Mammary epithelial cell (primary cell): ENCODE measurements at regions not wholly inside any gene's neighbourhood (a gene's known extent, or its start where the extent isn't known, plus 50 kb on each side); places are given as distances from the start of the nearest gene placed in this dataset.

Experiments
- CTCF ChIP-seq, 2 donors: IDR thresholded peaks in 1 of 2; conservative IDR thresholded peaks in 1 of 2; 2 replicates each; pipeline ENCODE4 v1.5.1; 2011 to 2012; ENCODE audit warnings: inconsistent platforms in 2 of 2, low read length in 2 of 2, mild to moderate bottlenecking in 2 of 2, control low read depth in 1 of 2, low read depth in 1 of 2; ENCODE audit not compliant: insufficient read depth in 1 of 2; ENCODE audit errors: extremely low read depth in 1 of 2
- EZH2 ChIP-seq: IDR thresholded peaks from 2 replicates; pipeline ENCODE4 v1.6.1; 2012; ENCODE audit warnings: low read length, inconsistent platforms, borderline replicate concordance

- TF ChIP-seq CTCF (conservative IDR thresholded peaks at IDR 0.05 in 1 of 2, IDR thresholded peaks at IDR 0.05 in 1 of 2; ENCODE audit: extremely low read depth in 1 of 2, insufficient read depth in 1 of 2, low read depth in 1 of 2, low read length in 2 of 2) (no peak), EZH2 (no peak)
These were observed 200.9 kb upstream of the PLXNC1 start for GRCh38 chr12:93947486-93947885.
